ENCODE measurements at regions not wholly inside any gene's neighbourhood (a gene's known extent, or its start where the extent isn't known, plus 50 kb on each side); places are given as distances from the start of the nearest gene placed in this dataset.
A peak's percentile ranks its signal among the peaks of the same experiment; 100 is the strongest.

- no peak overlapping the region for H3K4me3 ChIP-seq
- DNase-seq, result peak in 1 of 2 donors; percentile 69
- peaks cover 0 to 28% (median 4%) of the 10 kb centered on the region in 4 donors for H3K4me1 ChIP-seq
- TF ChIP-seq CTCF (IDR thresholded peaks at IDR 0.05), result no peak
- peak overlapping the region; percentile 9 to 62 for H3K27ac ChIP-seq
- no peaks in the 10 kb centered on the region for H3K36me3 ChIP-seq
- H3K27me3 ChIP-seq, result no peaks in the 10 kb centered on the region
- intact Hi-C loops (cut with DNase I; ENCODE audit: low total_unique reads), result no loop called here
- no peaks in the 10 kb centered on the region for H3K9me3 ChIP-seq
Observed at GRCh38 chr4:126441173-126442035, 1126.6 kb downstream of the FAT4 start.

GRCh38 chr4:126445596-126445995, 1130.8 kb downstream of the FAT4 start:
- intact Hi-C loops (cut with DNase I; ENCODE audit: low total_unique reads), result no loop called here
- H3K27me3 ChIP-seq, result no peaks in the 10 kb centered on the region
- no peak for DNase-seq
- no peak overlapping the region for H3K4me3 ChIP-seq
- no peak for TF ChIP-seq CTCF (IDR thresholded peaks at IDR 0.05)
- H3K4me1 ChIP-seq, result peaks cover 0 to 17% (median under 1%) of the 10 kb centered on the region in 4 donors
- no peaks in the 10 kb centered on the region for H3K9me3 ChIP-seq
- H3K36me3 ChIP-seq, result no peaks in the 10 kb centered on the region
- no peak overlapping the region for H3K27ac ChIP-seq

- no peak for TF ChIP-seq CTCF (IDR thresholded peaks at IDR 0.05)
- intact Hi-C loops (cut with DNase I; ENCODE audit: low total_unique reads), result no loop called here
- Histone ChIP-seq H3K27ac (no peak overlapping the region), H3K9me3 (no peaks in the 10 kb centered on the region), H3K4me1 (peaks cover 0 to 3% (median 0%) of the 10 kb centered on the region in 4 donors), H3K36me3 (no peaks in the 10 kb centered on the region), H3K4me3 (no peak overlapping the region), H3K27me3 (no peaks in the 10 kb centered on the region)
- no peak for DNase-seq
Observed at GRCh38 chr4:126446917-126447316, 1132.2 kb downstream of the FAT4 start.

GRCh38 chr4:126448086-126448845, 1133.5 kb downstream of the FAT4 start:
- DNase-seq, result no peak
- intact Hi-C loops (cut with DNase I; ENCODE audit: low total_unique reads), result no loop called here
- H3K4me3 ChIP-seq, result no peak overlapping the region
- no peaks in the 10 kb centered on the region for H3K36me3 ChIP-seq
- no peaks in the 10 kb centered on the region for H3K9me3 ChIP-seq
- H3K27me3 ChIP-seq, result no peaks in the 10 kb centered on the region
- no peak for TF ChIP-seq CTCF (IDR thresholded peaks at IDR 0.05)
- H3K4me1 ChIP-seq, result no peaks in the 10 kb centered on the region
- H3K27ac ChIP-seq, result no peak overlapping the region

- Histone ChIP-seq H3K4me3 (no peak overlapping the region), H3K27me3 (no peaks in the 10 kb centered on the region), H3K27ac (no peak overlapping the region), H3K4me1 (no peaks in the 10 kb centered on the region), H3K9me3 (no peaks in the 10 kb centered on the region), H3K36me3 (no peaks in the 10 kb centered on the region)
- intact Hi-C loops (cut with DNase I; ENCODE audit: low total_unique reads), result no loop called here
- TF ChIP-seq CTCF (IDR thresholded peaks at IDR 0.05), result no peak
- no peak for DNase-seq
Observed at GRCh38 chr4:126451237-126451873, 1136.6 kb downstream of the FAT4 start.
